ENCODE measurements at regions not wholly inside any gene's neighbourhood (a gene's known extent, or its start where the extent isn't known, plus 50 kb on each side); places are given as distances from the start of the nearest gene placed in this dataset.

DNA sequence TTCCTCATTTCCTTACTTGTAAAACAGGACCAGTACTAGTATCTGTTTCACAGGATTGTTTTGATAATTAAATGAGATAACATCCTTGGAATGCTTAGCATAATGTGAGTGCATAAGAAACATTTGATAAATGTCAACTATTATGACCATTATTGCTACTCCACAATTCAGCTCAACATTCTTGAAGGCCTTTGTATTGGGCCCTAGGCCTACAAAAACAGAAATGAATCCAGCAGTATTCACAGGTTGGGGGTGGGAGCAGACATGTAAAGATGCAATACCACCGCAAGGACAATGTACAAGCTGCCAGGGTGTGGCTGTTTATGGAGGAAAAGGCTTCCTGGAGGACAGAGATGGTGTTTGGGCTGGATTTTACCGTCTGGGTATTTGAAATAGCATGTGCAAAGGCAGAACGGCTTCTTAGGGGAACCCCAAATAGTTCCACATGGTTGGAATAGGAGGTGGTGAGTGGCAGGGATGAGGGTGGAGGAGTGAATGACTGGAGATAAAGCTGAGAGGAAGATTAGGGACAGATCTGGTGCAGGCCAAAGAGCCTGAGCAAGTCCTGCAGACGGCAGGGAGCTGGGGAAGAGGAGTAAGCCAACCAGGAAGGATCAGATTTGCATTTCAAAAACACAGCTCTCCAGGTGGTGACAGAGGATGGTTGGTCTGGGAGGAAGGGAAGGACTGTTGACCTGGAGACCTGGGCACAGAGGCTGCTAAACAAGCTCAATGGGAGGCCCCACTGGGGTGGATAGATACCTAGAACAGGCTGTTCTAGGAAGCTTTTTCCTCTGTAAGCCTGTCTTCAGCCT lies 57.0 kb upstream of the EPB41L1 start:
- TF ChIP-seq, protein P1, sequence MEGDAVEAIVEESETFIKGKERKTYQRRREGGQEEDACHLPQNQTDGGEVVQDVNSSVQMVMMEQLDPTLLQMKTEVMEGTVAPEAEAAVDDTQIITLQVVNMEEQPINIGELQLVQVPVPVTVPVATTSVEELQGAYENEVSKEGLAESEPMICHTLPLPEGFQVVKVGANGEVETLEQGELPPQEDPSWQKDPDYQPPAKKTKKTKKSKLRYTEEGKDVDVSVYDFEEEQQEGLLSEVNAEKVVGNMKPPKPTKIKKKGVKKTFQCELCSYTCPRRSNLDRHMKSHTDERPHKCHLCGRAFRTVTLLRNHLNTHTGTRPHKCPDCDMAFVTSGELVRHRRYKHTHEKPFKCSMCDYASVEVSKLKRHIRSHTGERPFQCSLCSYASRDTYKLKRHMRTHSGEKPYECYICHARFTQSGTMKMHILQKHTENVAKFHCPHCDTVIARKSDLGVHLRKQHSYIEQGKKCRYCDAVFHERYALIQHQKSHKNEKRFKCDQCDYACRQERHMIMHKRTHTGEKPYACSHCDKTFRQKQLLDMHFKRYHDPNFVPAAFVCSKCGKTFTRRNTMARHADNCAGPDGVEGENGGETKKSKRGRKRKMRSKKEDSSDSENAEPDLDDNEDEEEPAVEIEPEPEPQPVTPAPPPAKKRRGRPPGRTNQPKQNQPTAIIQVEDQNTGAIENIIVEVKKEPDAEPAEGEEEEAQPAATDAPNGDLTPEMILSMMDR (conservative IDR thresholded peaks at IDR 0.05): no peak
- no peak overlapping the region for H3K27ac ChIP-seq

DNA sequence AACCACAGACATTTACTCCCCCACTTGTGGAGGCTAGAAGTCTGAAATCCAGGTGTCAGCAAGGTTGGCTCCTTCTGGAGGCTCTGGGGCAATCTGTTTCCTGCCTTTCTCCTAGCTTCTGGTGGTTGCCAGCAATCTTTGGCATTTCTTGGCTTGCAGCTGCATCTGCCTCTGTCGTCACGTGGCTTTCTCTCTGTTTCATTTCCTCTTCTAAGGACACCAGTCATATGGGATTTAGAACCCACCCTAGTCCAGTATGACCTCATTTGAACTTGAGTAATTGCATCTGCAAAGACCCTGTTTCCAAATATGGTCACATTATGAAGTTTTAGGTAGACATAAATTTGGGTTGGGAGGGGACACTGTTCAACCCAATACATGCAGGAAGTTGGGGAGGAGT lies 56.2 kb upstream of the EPB41L1 start:
- TF ChIP-seq, protein P1 (conservative IDR thresholded peaks at IDR 0.05): no peak
- no peak overlapping the region for H3K27ac ChIP-seq

DNA sequence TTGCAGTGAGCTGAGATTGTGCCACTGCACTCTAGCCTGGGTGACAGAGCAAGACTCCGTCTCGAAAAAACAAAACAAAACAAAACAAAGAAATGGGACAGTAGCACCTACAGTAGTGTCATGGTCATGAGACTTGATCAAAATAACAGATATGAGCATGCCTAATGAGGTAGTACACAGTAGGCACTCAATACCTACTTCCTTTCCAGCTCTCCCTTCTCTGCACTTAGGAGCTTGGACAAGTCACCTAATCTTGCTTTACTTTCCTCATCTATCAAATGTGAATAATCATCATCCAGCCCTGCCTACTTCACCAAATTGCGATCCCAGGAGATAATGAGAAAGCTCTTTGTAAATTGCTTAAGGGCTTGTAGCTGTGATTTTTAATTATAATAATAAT lies 55.4 kb upstream of the EPB41L1 start:
- no peak overlapping the region for H3K27ac ChIP-seq
- TF ChIP-seq, protein P1 (conservative IDR thresholded peaks at IDR 0.05): no peak

DNA sequence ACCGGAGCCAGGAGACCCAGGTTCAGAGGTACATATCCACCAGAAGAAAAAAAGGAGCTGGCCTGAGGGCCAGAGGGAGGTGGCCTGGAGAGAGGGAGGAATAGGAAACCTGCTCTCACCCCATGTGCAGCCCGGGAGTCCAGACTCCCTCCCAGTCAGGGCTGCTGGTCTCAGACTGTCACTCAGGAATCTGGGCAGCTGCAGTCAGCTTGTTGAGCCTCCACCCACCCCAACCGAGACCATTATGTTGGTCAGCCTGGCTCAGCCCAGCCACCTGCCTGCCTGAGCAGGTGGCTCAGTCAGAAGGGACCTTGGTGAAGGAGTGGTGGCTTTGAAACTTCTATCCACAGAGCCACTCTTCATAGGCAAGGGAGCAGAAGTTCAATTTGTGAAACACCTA lies 53.3 kb upstream of the EPB41L1 start:
- H3K27ac ChIP-seq: no peak overlapping the region
- TF ChIP-seq, protein P1 (conservative IDR thresholded peaks at IDR 0.05): no peak

DNA sequence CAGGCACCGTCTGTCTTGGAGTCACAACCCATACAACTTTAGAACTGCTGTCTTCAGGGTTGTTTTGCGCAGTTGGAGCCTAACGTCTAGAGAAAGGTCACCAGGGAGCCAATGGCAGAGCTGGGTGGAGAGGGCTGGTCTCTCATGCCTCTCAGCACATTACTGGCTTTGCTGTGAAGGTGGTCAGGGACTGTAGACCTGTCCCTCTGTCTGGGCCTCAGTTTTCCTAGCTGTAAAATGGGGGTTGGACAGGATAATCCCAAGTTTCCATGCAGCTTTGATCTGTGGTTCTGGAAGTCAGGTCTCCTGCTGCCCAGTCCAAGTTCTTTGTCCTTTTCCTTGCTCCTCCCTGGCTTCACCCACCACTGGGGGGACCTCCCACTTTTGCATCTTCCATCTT lies 52.2 kb upstream of the EPB41L1 start:
- H3K27ac ChIP-seq: no peak overlapping the region

DNA sequence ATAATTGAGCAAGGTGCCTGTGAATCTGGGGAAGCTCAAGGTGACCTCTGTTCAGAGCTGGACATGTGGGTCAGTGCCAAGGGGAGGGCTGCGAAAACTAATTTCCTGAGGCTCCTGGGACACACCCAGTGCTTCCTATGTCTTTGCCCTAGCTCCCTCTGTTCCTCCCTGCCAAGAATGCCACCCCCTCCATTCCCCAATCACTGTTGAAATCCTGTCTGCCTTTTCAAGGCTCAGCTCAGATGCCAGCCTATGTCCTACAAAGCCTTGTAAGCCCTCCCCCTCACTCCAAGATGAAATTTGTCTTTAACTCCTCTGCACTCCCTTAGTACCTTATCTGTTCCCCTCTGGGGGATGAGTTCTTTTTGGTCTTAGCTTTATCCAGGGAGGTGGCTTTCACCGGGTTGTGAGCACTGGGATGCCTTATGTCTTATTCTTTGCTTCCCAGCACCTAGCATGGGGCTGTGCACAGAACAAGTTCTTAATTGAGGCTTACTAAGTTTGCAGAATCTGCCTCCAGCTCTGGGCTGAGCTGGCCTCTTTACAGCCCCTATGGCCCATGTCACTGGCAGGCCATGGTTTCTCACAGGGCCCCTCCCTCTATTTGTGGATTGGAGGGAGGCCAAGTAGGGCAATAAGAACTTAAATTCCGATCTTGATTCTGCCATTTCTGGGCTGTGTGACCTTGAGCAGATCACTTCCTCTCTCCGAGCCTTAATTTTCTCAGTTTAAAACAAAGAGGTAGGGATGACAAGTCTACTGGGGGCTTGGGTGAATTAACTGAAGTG lies 51.5 kb upstream of the EPB41L1 start:
- no peak overlapping the region for H3K27ac ChIP-seq
- TF ChIP-seq, protein P1 (conservative IDR thresholded peaks at IDR 0.05): no peak

More for the DNA sequence above, 52.2 kb upstream of the EPB41L1 start:
- TF ChIP-seq, protein P1 (conservative IDR thresholded peaks at IDR 0.05): no peak

DNA sequence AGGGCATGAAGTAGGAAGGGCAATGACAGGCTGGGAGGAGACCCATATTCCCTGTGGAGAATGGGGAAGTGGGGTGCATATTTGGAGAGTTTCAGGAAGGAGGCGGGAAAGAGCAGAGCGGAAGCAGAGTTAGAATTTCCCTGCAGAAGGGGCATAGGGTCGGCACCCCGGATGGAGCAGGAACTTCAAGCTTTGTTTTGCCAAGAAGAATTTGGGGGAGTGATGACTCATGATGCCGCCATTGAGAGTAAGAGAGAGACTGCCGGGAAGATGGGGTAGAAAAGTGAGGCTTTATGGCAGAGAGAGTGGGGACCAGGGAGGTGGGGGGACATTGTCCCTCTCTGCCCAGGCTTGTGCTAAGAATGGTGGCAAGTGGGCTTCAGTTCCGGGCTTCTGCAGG lies 50.3 kb upstream of the EPB41L1 start:
- TF ChIP-seq, protein P1 (conservative IDR thresholded peaks at IDR 0.05): no peak
- H3K27ac ChIP-seq: no peak overlapping the region

Data from VCaP (cell line).